GM23338 (cell line): ENCODE measurements at regions not wholly inside any gene's neighbourhood (a gene's known extent, or its start where the extent isn't known, plus 50 kb on each side); places are given as distances from the start of the nearest gene placed in this dataset.

ENCODE experiments used
- ATAC-seq: fragments of 200-7000 bp; cut with Tn5 transposase; 3 replicates; pipeline ENCODE4 v1.9.1; 2020
- DNase-seq: peaks from one replicate; pipeline ENCODE4 v3.0.0-alpha.2; 2015; ENCODE audit warnings: low spot score
- H2AFZ ChIP-seq: fragments of 200-600 bp; sonication (generic); 2 replicates; pipeline ENCODE4 v1.8.0; 2016; ENCODE audit warnings: antibody characterized with exemption, mild to moderate bottlenecking, moderate library complexity
- H3F3A ChIP-seq: fragments of 200-600 bp; sonication (generic); replicated peaks from 2 replicates; pipeline ENCODE4 v1.8.0; 2017; ENCODE audit warnings: antibody characterized with exemption, mixed run types, low read depth
- H3K27ac ChIP-seq: fragments of 200-600 bp; sonication (generic); 2 replicates; pipeline ENCODE4 v1.6.1; 2016; ENCODE audit warnings: low read depth
- H3K27me3 ChIP-seq: fragments of 200-600 bp; sonication (generic); 2 replicates; pipeline ENCODE4 v1.8.0; 2016; ENCODE audit warnings: mild to moderate bottlenecking, mixed run types, moderate library complexity; ENCODE audit not compliant: insufficient read depth
- H3K36me3 ChIP-seq: fragments of 200-600 bp; sonication (generic); 2 replicates; pipeline ENCODE4 v1.8.0; 2016; ENCODE audit warnings: mild to moderate bottlenecking; ENCODE audit not compliant: insufficient read depth
- H3K4me1 ChIP-seq: fragments of 200-600 bp; sonication (generic); 2 replicates; pipeline ENCODE4 v1.8.0; 2016; ENCODE audit warnings: mild to moderate bottlenecking, moderate library complexity; ENCODE audit not compliant: insufficient read depth
- H3K4me2 ChIP-seq: fragments of 200-600 bp; sonication (generic); 2 replicates; pipeline ENCODE4 v1.7.1; 2017; ENCODE audit warnings: mixed run types
- H3K4me3 ChIP-seq: fragments of 200-600 bp; sonication (generic); 2 replicates; pipeline ENCODE4 v1.6.1; 2016; ENCODE audit warnings: mixed run types
- H3K79me2 ChIP-seq: fragments of 200-600 bp; sonication (generic); replicated peaks from 2 replicates; pipeline ENCODE4 v1.8.0; 2017; ENCODE audit warnings: mild to moderate bottlenecking; ENCODE audit not compliant: insufficient read depth
- H3K9me2 ChIP-seq: fragments of 200-600 bp; sonication (generic); 2 replicates; pipeline ENCODE4 v1.8.0; 2017; ENCODE audit not compliant: insufficient read depth
- H4K20me1 ChIP-seq: fragments of 200-600 bp; sonication (generic); replicated peaks from 2 replicates; pipeline ENCODE4 v1.8.0; 2017; ENCODE audit warnings: mild to moderate bottlenecking; ENCODE audit not compliant: insufficient read depth
- H3K27ac Mint-ChIP-seq: 2 replicates; pipeline ENCODE4 v1.8.0; 2020; ENCODE audit warnings: inconsistent platforms, mild to moderate bottlenecking, moderate library complexity, mixed read lengths
- H3K27me3 Mint-ChIP-seq: 3 replicates; pipeline ENCODE4 v1.8.0; 2022; ENCODE audit warnings: low read depth, mild to moderate bottlenecking, moderate library complexity, mixed read lengths, inconsistent platforms; ENCODE audit not compliant: insufficient read depth, poor library complexity
- H3K36me3 Mint-ChIP-seq: 3 replicates; pipeline ENCODE4 v1.8.0; 2021; ENCODE audit warnings: low read depth, mild to moderate bottlenecking, inconsistent platforms, moderate library complexity, mixed read lengths
- H3K4me1 Mint-ChIP-seq: 3 replicates; pipeline ENCODE4 v1.8.0; 2020; ENCODE audit warnings: mild to moderate bottlenecking, inconsistent platforms, mixed read lengths
- H3K4me3 Mint-ChIP-seq: 3 replicates; pipeline ENCODE4 v1.8.0; 2021; ENCODE audit warnings: moderate library complexity, mild to moderate bottlenecking, inconsistent platforms, mixed read lengths
- H3K9me3 Mint-ChIP-seq: 3 replicates; pipeline ENCODE4 v1.8.0; 2020; ENCODE audit warnings: moderate library complexity, mild to moderate bottlenecking, inconsistent platforms, mixed read lengths
- CREB1 ChIP-seq: fragments of 250-450 bp; sonication (Bioruptor Pico); IDR thresholded peaks from 2 replicates; pipeline ENCODE4 v1.5.0; 2020; ENCODE audit warnings: low read depth, mild to moderate bottlenecking, moderate library complexity
- EZH2 ChIP-seq: fragments of 200-600 bp; sonication (generic); IDR thresholded peaks from one replicate; pipeline ENCODE4 v1.8.0; 2017; ENCODE audit warnings: antibody characterized with exemption, mild to moderate bottlenecking, low read depth; ENCODE audit not compliant: unreplicated experiment
- EZH2phosphoT487 ChIP-seq: fragments of 200-600 bp; sonication (generic); IDR thresholded peaks from one replicate; pipeline ENCODE4 v1.8.1; 2018; ENCODE audit warnings: antibody characterized with exemption; ENCODE audit not compliant: unreplicated experiment
- JUNB ChIP-seq: IDR thresholded peaks from one replicate; pipeline ENCODE4 v1.6.1; 2016; ENCODE audit warnings: antibody characterized with exemption; ENCODE audit not compliant: unreplicated experiment
- NANOG ChIP-seq: IDR thresholded peaks from 2 replicates; pipeline ENCODE4 v1.6.1; 2016; ENCODE audit warnings: antibody characterized with exemption, borderline replicate concordance
- POLR2AphosphoS5 ChIP-seq: IDR thresholded peaks from 2 replicates; pipeline ENCODE4 v1.6.1; 2016; ENCODE audit warnings: antibody characterized with exemption, low read depth
- REST ChIP-seq: IDR thresholded peaks from one replicate; pipeline ENCODE4 v1.6.1; 2018; ENCODE audit warnings: antibody characterized with exemption; ENCODE audit not compliant: unreplicated experiment
- STAT1 ChIP-seq: IDR thresholded peaks from one replicate; pipeline ENCODE4 v1.6.1; 2016; ENCODE audit warnings: antibody characterized with exemption; ENCODE audit not compliant: unreplicated experiment
- ZNF114 ChIP-seq: fragments of 250-450 bp; sonication (Bioruptor Pico); IDR thresholded peaks from 2 replicates; pipeline ENCODE4 v1.5.0; 2020; ENCODE audit warnings: mild to moderate bottlenecking, moderate library complexity
- ZNF331 ChIP-seq: fragments of 250-450 bp; sonication (Bioruptor Pico); IDR thresholded peaks from 2 replicates; pipeline ENCODE4 v1.5.0; 2020; ENCODE audit warnings: low read depth, mild to moderate bottlenecking, moderate library complexity
- ZNF462 ChIP-seq: fragments of 250-450 bp; sonication (Bioruptor Pico); IDR thresholded peaks from 2 replicates; pipeline ENCODE4 v1.5.0; 2020; ENCODE audit warnings: mild to moderate bottlenecking, moderate library complexity
- TF ChIP-seq, protein P1 (sequence below), 2 experiments: fragments of 200-600 bp in 1 of 2; sonication (generic) in 1 of 2; conservative IDR thresholded peaks; 2 replicates each; pipeline versions ENCODE4 v1.5.1 to v1.6.1; 2016 to 2017; ENCODE audit warnings: antibody characterized with exemption in 2 of 2, low read depth in 2 of 2, mild to moderate bottlenecking in 2 of 2, moderate library complexity in 1 of 2
- TF ChIP-seq, protein P2 (sequence below): IDR thresholded peaks from 2 replicates; pipeline ENCODE4 v1.6.1; 2016; ENCODE audit warnings: antibody characterized with exemption

- ATAC-seq (no peak), DNase-seq (no peak)
- no peak for TF ChIP-seq POLR2AphosphoS5
- TF ChIP-seq, protein P1, sequence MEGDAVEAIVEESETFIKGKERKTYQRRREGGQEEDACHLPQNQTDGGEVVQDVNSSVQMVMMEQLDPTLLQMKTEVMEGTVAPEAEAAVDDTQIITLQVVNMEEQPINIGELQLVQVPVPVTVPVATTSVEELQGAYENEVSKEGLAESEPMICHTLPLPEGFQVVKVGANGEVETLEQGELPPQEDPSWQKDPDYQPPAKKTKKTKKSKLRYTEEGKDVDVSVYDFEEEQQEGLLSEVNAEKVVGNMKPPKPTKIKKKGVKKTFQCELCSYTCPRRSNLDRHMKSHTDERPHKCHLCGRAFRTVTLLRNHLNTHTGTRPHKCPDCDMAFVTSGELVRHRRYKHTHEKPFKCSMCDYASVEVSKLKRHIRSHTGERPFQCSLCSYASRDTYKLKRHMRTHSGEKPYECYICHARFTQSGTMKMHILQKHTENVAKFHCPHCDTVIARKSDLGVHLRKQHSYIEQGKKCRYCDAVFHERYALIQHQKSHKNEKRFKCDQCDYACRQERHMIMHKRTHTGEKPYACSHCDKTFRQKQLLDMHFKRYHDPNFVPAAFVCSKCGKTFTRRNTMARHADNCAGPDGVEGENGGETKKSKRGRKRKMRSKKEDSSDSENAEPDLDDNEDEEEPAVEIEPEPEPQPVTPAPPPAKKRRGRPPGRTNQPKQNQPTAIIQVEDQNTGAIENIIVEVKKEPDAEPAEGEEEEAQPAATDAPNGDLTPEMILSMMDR (conservative IDR thresholded peaks at IDR 0.05; ENCODE audit: low read depth in 2 of 2), result no peak
- no peak for TF ChIP-seq CREB1
- no peak for TF ChIP-seq REST
- TF ChIP-seq, protein P2, sequence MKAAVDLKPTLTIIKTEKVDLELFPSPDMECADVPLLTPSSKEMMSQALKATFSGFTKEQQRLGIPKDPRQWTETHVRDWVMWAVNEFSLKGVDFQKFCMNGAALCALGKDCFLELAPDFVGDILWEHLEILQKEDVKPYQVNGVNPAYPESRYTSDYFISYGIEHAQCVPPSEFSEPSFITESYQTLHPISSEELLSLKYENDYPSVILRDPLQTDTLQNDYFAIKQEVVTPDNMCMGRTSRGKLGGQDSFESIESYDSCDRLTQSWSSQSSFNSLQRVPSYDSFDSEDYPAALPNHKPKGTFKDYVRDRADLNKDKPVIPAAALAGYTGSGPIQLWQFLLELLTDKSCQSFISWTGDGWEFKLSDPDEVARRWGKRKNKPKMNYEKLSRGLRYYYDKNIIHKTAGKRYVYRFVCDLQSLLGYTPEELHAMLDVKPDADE, result no peak
- TF ChIP-seq ZNF462 (CRISPR knock-in tag), result no peak
- no peak for TF ChIP-seq EZH2
- TF ChIP-seq ZNF331, result no peak
- no peak for TF ChIP-seq JUNB
- TF ChIP-seq EZH2phosphoT487, result no peak
- TF ChIP-seq NANOG, result no peak
- TF ChIP-seq STAT1, result no peak
- TF ChIP-seq ZNF114 (CRISPR knock-in tag), result no peak
- Mint-ChIP-seq H3K36me3 (peaks cover 17% of the 10 kb centered on the region), H3K27me3 (peaks cover 2% of the 10 kb centered on the region), H3K4me3 (no peak overlapping the region), H3K4me1 (no peaks in the 10 kb centered on the region), H3K27ac (no peak overlapping the region), H3K9me3 (peaks cover 22% of the 10 kb centered on the region)
- Histone ChIP-seq H3K9me2 (0 out of 2 replicates have a peak, but pooled peaks cover 3% of the 10 kb centered on the region), H2AFZ (no peak overlapping the region; the same call in 1 of the 2 replicates), H4K20me1 (no peaks in the 10 kb centered on the region), H3K4me1 (peaks cover 9% of the 10 kb centered on the region), H3K27ac (no peak overlapping the region), H3K4me2 (no peak overlapping the region), H3K27me3 (no peaks in the 10 kb centered on the region), H3K4me3 (no peak overlapping the region), H3K79me2 (no peaks in the 10 kb centered on the region), H3K36me3 (no peaks in the 10 kb centered on the region), H3F3A (no peaks in the 10 kb centered on the region)
Measured at GRCh38 chr12:31867292-31867691, 91.9 kb upstream of the RESF1 start.
